Esophagus squamous epithelium (tissue), 5 donors: ENCODE measurements at regions not wholly inside any gene's neighbourhood (a gene's known extent, or its start where the extent isn't known, plus 50 kb on each side); places are given as distances from the start of the nearest gene placed in this dataset.

Source experiments
- DNase-seq: peaks from one replicate; lab custom pipeline; 2025; lab: John Stamatoyannopoulos, UW
- H3K27ac ChIP-seq, 4 donors: fragments of 200-600 bp; sonication (generic); one replicate each; pipeline ENCODE4 v1.5.1; 2016 to 2019; ENCODE audit warnings: mild to moderate bottlenecking in 1 of 4
- H3K27me3 ChIP-seq, 4 donors: fragments of 200-600 bp; sonication (generic); 1 replicate in 3 of 4; 2 replicates in 1 of 4; pipeline versions ENCODE4 v1.5.1 to v1.6.0; 2017 to 2021; ENCODE audit warnings: antibody characterized with exemption in 1 of 4
- H3K36me3 ChIP-seq, 3 donors: fragments of 200-600 bp; sonication (generic); one replicate each; pipeline ENCODE4 v1.5.1; 2016 to 2019
- H3K4me1 ChIP-seq, 3 donors: fragments of 200-600 bp; sonication (generic); one replicate each; pipeline ENCODE4 v1.5.1; 2017 to 2019
- H3K4me3 ChIP-seq, 4 donors: fragments of 200-600 bp; sonication (generic); 1 replicate in 3 of 4; 2 replicates in 1 of 4; pipeline ENCODE4 v1.5.1; 2016 to 2019; ENCODE audit warnings: mild to moderate bottlenecking in 2 of 4, moderate library complexity in 1 of 4
- H3K9me3 ChIP-seq, 3 donors: fragments of 200-600 bp; sonication (generic); one replicate each; pipeline ENCODE4 v1.5.1; 2016 to 2019
- POLR2A ChIP-seq, 4 donors: fragments of 450-650 bp; IDR thresholded peaks; one replicate each; pipeline ENCODE4 v1.6.1; 2017; ENCODE audit warnings: antibody characterized with exemption in 4 of 4, mild to moderate bottlenecking in 4 of 4, moderate library complexity in 3 of 4
- WGBS, 2 donors: methylation state at CpG; one replicate each; pipeline ENCODE4 v1.1.5; 2018; 5-methylcytosine and 5-hydroxymethylcytosine counted together
- intact Hi-C: fragments of 100-400 bp; cut with DNase I; formaldehyde crosslinking; loops from one replicate; pipeline ENCODE4 v1.15.0; 2022
- TF ChIP-seq, protein P1 (sequence below), 6 experiments: fragments of 450-650 bp in 4 of 6; fragments of 200-600 bp in 2 of 6; sonication (generic) in 2 of 6; IDR thresholded peaks; one replicate each; pipeline ENCODE4 v1.5.1; 2016 to 2019; ENCODE audit warnings: antibody characterized with exemption in 6 of 6, mild to moderate bottlenecking in 4 of 6, moderate library complexity in 4 of 6
- donor health status: DM: yes; HTN: yes; CAD: no.

DNA sequence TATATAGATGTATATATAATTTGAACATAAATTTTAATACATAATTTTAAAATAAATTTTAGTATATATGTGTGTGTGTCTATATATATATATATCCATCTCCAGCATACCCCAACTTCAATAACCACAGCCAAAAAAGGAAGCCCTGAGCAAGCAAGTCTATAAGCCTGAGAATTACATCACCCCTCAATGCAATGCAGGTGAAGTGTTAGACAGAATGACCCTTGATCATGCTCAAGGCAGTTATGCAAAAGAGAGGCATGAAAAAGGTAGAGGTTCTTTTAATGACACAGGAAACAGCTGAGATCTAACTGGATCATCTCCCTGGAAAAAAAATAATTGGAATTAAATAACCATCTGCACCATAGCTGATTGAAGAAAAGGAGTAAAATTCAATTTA is 557.9 kb upstream of the ANO5 start:
- DNase-seq, result no peak
- Histone ChIP-seq H3K4me1 (no peaks in the 10 kb centered on the region), H3K36me3 (no peaks in the 10 kb centered on the region), H3K27ac (no peak overlapping the region), H3K4me3 (no peak overlapping the region), H3K9me3 (no peaks in the 10 kb centered on the region), H3K27me3 (no peaks in the 10 kb centered on the region)
- intact Hi-C loops, result no loop called here
- no peak for TF ChIP-seq POLR2A (IDR thresholded peaks at IDR 0.05)
- TF ChIP-seq, protein P1, sequence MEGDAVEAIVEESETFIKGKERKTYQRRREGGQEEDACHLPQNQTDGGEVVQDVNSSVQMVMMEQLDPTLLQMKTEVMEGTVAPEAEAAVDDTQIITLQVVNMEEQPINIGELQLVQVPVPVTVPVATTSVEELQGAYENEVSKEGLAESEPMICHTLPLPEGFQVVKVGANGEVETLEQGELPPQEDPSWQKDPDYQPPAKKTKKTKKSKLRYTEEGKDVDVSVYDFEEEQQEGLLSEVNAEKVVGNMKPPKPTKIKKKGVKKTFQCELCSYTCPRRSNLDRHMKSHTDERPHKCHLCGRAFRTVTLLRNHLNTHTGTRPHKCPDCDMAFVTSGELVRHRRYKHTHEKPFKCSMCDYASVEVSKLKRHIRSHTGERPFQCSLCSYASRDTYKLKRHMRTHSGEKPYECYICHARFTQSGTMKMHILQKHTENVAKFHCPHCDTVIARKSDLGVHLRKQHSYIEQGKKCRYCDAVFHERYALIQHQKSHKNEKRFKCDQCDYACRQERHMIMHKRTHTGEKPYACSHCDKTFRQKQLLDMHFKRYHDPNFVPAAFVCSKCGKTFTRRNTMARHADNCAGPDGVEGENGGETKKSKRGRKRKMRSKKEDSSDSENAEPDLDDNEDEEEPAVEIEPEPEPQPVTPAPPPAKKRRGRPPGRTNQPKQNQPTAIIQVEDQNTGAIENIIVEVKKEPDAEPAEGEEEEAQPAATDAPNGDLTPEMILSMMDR (IDR thresholded peaks at IDR 0.05), result no peak

DNA sequence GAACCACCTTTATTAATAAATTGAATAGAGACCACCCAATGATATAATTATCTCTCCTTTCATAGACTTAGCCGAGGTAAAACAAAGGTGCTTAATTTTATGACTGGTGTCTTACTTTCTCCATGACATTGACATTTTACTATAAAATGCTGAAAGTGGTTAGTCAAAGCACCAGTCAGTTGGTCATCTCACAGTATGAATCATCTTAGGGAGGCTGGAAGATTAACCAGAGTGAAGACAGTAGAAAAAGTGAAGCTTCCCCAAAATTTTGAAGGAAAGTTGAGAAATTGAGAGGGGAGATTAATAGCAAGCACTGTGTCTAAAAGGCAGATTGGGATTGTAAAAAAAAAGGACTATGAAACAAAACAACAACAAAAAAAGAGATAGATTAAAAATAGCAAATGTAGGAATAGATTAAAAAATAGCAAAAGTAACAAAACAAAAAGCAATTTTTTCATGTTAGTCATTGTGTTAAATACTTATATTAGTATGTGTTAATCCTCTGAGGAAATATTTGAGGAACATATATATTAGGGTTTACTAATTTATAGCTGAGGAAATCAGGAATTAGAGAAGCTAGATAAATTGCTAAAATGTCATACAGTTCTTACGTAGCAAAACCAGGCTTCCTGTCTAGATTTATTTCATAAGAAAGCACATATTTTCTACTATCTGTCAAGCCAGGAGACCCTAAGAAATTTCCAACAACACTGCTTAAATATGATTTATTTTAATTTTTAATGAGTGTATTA is 557.3 kb upstream of the ANO5 start:
- WGBS, 2 donors, result 26 to 49% methylated on average over 2 of the region's 2 CpGs
- TF ChIP-seq POLR2A (IDR thresholded peaks at IDR 0.05), result no peak
- TF ChIP-seq, protein P1 (IDR thresholded peaks at IDR 0.05), result no peak
- no peak for DNase-seq

GRCh38 chr11:21636561-21636960 is 556.3 kb upstream of the ANO5 start:
- no peak for TF ChIP-seq POLR2A (IDR thresholded peaks at IDR 0.05)
- Histone ChIP-seq H3K4me1 (no peaks in the 10 kb centered on the region), H3K4me3 (no peak overlapping the region), H3K9me3 (no peaks in the 10 kb centered on the region), H3K27ac (no peak overlapping the region), H3K27me3 (no peaks in the 10 kb centered on the region), H3K36me3 (no peaks in the 10 kb centered on the region)
- DNase-seq, result no peak
- intact Hi-C loops, result no loop called here

More for the DNA sequence above, 557.3 kb upstream of the ANO5 start:
- Histone ChIP-seq H3K4me3 (no peak overlapping the region), H3K27me3 (no peaks in the 10 kb centered on the region), H3K4me1 (no peaks in the 10 kb centered on the region), H3K9me3 (no peaks in the 10 kb centered on the region), H3K36me3 (no peaks in the 10 kb centered on the region), H3K27ac (no peak overlapping the region)
- intact Hi-C loops, result no loop called here

DNA sequence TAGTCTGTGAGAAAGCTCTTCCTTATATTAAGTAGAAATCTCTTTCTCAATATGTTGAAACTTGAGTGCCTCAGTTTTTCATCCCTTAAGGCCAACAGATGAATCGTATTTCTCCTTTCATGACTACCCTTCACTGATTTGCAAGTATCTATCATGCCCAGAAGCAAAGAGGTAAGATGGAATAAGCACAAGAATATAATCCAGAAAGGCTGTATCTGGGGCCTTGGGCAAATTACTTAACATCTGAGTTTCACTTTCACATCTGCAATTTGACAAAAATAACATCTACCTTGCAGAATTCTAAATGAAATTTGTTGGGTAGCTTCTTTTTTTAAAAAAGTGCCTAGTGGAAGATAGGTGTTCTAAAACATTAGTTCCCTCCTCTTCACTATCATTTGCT is 552.4 kb upstream of the ANO5 start:
- Histone ChIP-seq H3K4me1 (no peaks in the 10 kb centered on the region), H3K9me3 (no peaks in the 10 kb centered on the region), H3K4me3 (no peak overlapping the region), H3K36me3 (no peaks in the 10 kb centered on the region), H3K27ac (no peak overlapping the region), H3K27me3 (no peaks in the 10 kb centered on the region)
- intact Hi-C loops, result no loop called here
- no peak for TF ChIP-seq POLR2A (IDR thresholded peaks at IDR 0.05)
- TF ChIP-seq, protein P1 (IDR thresholded peaks at IDR 0.05), result no peak
- DNase-seq, result no peak
- 35 to 47% methylated on average over 1 of the region's 1 CpG for WGBS, 2 donors

DNA sequence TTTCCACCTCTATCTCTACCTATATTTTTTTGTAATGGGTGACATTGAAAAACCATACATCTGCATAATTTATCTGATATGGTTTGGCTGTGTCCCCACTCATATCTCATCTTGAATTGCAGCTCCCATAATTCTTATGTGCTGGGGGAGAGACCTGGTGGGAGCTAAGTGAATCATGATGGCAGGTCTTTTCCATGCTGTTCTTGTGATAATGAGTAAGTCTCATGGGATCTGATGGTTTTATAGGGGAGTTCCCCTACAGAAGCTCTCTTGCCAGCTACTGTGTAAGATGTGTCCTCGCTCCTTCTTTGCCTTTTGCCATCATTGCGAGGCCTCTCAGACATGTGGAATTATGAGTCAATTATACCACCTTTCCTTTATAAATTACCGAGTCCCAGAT is 551.0 kb upstream of the ANO5 start:
- intact Hi-C loops, result no loop called here
- Histone ChIP-seq H3K4me1 (no peaks in the 10 kb centered on the region), H3K36me3 (no peaks in the 10 kb centered on the region), H3K27ac (no peak overlapping the region), H3K9me3 (no peaks in the 10 kb centered on the region), H3K4me3 (no peak overlapping the region), H3K27me3 (no peaks in the 10 kb centered on the region)
- TF ChIP-seq POLR2A (IDR thresholded peaks at IDR 0.05), result no peak
- TF ChIP-seq, protein P1 (IDR thresholded peaks at IDR 0.05), result no peak
- WGBS, 2 donors, result 45 to 92% methylated on average over 3 of the region's 3 CpGs
- DNase-seq, result no peak

GRCh38 chr11:21646351-21646750 is 546.5 kb upstream of the ANO5 start:
- intact Hi-C loops, result no loop called here
- DNase-seq, result no peak
- no peak overlapping the region for H3K4me3 ChIP-seq
- no peaks in the 10 kb centered on the region for H3K27me3 ChIP-seq
- H3K9me3 ChIP-seq, result no peaks in the 10 kb centered on the region
- H3K4me1 ChIP-seq, result no peaks in the 10 kb centered on the region
- H3K36me3 ChIP-seq, result no peaks in the 10 kb centered on the region
- TF ChIP-seq POLR2A (IDR thresholded peaks at IDR 0.05), result no peak
- TF ChIP-seq, protein P1 (IDR thresholded peaks at IDR 0.05), result no peak
- 63 to 68% methylated on average over 1 of the region's 1 CpG for WGBS, 2 donors
- no peak overlapping the region for H3K27ac ChIP-seq
